Adrenal gland (tissue), 7 donors: ENCODE measurements at regions not wholly inside any gene's neighbourhood (a gene's known extent, or its start where the extent isn't known, plus 50 kb on each side); places are given as distances from the start of the nearest gene placed in this dataset.

Experiments used
- DNase-seq, 7 donors: peaks; one replicate each; pipeline ENCODE4 v3.0.0-alpha.2; 2019 to 2020
- H3K27ac ChIP-seq, 5 donors: fragments of 200-600 bp; sonication (generic) in 4 of 5; 1 replicate in 3 of 5; 2 replicates in 2 of 5; pipeline versions ENCODE4 v1.5.1 to v1.8.0; 2016 to 2020; ENCODE audit warnings: mild to moderate bottlenecking in 1 of 5
- H3K27me3 ChIP-seq: fragments of 200-600 bp; 2 replicates; pipeline ENCODE4 v1.8.0; 2021
- H3K36me3 ChIP-seq, 2 donors: fragments of 200-600 bp; replicated peaks in 1 of 2; 1 replicate in 1 of 2; 2 replicates in 1 of 2; pipeline versions ENCODE4 v1.5.1 to v1.8.0; 2018 to 2022
- H3K4me1 ChIP-seq, 2 donors: fragments of 200-600 bp; replicated peaks in 1 of 2; 1 replicate in 1 of 2; 2 replicates in 1 of 2; pipeline versions ENCODE4 v1.5.1 to v1.8.0; 2018 to 2021
- H3K4me3 ChIP-seq, 4 donors: fragments of 200-600 bp; sonication (generic) in 3 of 4; one replicate each; pipeline ENCODE4 v1.5.1; 2016 to 2018
- H3K9me3 ChIP-seq, 3 donors: fragments of 200-600 bp; sonication (generic) in 1 of 3; replicated peaks in 1 of 3; 1 replicate in 2 of 3; 2 replicates in 1 of 3; pipeline versions ENCODE4 v1.5.1 to v1.8.0; 2016 to 2021
- POLR2A ChIP-seq, 2 donors: fragments of 450-650 bp; IDR thresholded peaks; one replicate each; pipeline ENCODE4 v1.6.1; 2017; ENCODE audit warnings: antibody characterized with exemption in 2 of 2, mild to moderate bottlenecking in 2 of 2, moderate library complexity in 1 of 2
- intact Hi-C, 2 donors: fragments of 100-400 bp; cut with DNase I; formaldehyde crosslinking; loops; one replicate each; pipeline versions ENCODE4 v1.14.1 to v1.15.0; 2022 to 2023
- TF ChIP-seq, protein P1 (sequence below), 6 experiments: fragments of 450-650 bp in 4 of 6; fragments of 200-600 bp in 2 of 6; sonication (generic) in 1 of 6; IDR thresholded peaks; 1 replicate in 5 of 6; 2 replicates in 1 of 6; pipeline versions ENCODE4 v1.5.1 to v1.8.0; 2016 to 2021; ENCODE audit warnings: antibody characterized with exemption in 6 of 6, mild to moderate bottlenecking in 2 of 6, moderate library complexity in 1 of 6
- donor health status: DM: yes; HTN: yes; CAD: no.
- donor health status: DM: no; HTN: no; CAD: no.
- donor health status: DM: no; HTN: no; CAD: no.

DNA sequence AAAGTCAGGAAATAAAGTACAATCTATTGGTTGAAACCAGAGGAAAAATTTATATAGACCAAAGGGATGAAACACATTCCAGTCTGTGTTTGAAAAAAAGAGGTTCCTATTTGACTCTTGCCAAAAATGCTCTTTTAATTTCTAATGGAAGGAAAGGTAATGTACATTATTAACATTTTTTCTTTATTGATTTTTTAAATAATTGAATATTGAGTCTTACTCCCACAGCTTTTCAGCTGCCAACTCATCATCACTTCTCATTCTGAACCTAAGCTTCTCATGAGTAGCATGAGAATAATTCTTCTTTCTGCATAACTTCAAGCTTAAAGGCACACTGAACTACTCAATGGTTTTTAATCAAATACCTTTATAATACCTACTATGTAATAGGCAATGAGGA is 49.8 kb upstream of the FHIP2A start:
- intact Hi-C loops = no loop called here
- H3K4me1 ChIP-seq = peaks cover 7 to 16% of the 10 kb centered on the region in 2 donors
- no peak overlapping the region for H3K4me3 ChIP-seq
- H3K9me3 ChIP-seq = no peaks in the 10 kb centered on the region
- no peaks in the 10 kb centered on the region for H3K27me3 ChIP-seq
- TF ChIP-seq, protein P1, sequence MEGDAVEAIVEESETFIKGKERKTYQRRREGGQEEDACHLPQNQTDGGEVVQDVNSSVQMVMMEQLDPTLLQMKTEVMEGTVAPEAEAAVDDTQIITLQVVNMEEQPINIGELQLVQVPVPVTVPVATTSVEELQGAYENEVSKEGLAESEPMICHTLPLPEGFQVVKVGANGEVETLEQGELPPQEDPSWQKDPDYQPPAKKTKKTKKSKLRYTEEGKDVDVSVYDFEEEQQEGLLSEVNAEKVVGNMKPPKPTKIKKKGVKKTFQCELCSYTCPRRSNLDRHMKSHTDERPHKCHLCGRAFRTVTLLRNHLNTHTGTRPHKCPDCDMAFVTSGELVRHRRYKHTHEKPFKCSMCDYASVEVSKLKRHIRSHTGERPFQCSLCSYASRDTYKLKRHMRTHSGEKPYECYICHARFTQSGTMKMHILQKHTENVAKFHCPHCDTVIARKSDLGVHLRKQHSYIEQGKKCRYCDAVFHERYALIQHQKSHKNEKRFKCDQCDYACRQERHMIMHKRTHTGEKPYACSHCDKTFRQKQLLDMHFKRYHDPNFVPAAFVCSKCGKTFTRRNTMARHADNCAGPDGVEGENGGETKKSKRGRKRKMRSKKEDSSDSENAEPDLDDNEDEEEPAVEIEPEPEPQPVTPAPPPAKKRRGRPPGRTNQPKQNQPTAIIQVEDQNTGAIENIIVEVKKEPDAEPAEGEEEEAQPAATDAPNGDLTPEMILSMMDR (IDR thresholded peaks at IDR 0.05) = no peak
- TF ChIP-seq POLR2A (IDR thresholded peaks at IDR 0.05) = no peak
- no peak for DNase-seq
- H3K36me3 ChIP-seq = no peaks in the 10 kb centered on the region
- H3K27ac ChIP-seq = no peak overlapping the region
